PFSK-1 (cell line): ENCODE measurements at regions not wholly inside any gene's neighbourhood (a gene's known extent, or its start where the extent isn't known, plus 50 kb on each side); places are given as distances from the start of the nearest gene placed in this dataset.

Source experiments
- POLR2AphosphoS5 ChIP-seq: IDR thresholded peaks from 2 replicates; pipeline ENCODE4 v1.6.1; 2012; ENCODE audit warnings: low read depth, mild to moderate bottlenecking, control low read depth, low read length, moderate library complexity
- SIN3A ChIP-seq: IDR thresholded peaks from 2 replicates; pipeline ENCODE4 v1.6.1; 2012; ENCODE audit warnings: mild to moderate bottlenecking, low read length, moderate library complexity, borderline replicate concordance; ENCODE audit not compliant: insufficient read depth
- TF ChIP-seq, protein P1 (sequence below), 2 experiments: IDR thresholded peaks; 2 replicates each; pipeline versions ENCODE4 v1.6.1 to v1.8.0; 2011 to 2012; ENCODE audit warnings: low read depth in 2 of 2, low read length in 2 of 2, control low read depth in 1 of 2, inconsistent platforms in 1 of 2, mild to moderate bottlenecking in 1 of 2, moderate library complexity in 1 of 2; ENCODE audit not compliant: insufficient read depth in 1 of 2

DNA sequence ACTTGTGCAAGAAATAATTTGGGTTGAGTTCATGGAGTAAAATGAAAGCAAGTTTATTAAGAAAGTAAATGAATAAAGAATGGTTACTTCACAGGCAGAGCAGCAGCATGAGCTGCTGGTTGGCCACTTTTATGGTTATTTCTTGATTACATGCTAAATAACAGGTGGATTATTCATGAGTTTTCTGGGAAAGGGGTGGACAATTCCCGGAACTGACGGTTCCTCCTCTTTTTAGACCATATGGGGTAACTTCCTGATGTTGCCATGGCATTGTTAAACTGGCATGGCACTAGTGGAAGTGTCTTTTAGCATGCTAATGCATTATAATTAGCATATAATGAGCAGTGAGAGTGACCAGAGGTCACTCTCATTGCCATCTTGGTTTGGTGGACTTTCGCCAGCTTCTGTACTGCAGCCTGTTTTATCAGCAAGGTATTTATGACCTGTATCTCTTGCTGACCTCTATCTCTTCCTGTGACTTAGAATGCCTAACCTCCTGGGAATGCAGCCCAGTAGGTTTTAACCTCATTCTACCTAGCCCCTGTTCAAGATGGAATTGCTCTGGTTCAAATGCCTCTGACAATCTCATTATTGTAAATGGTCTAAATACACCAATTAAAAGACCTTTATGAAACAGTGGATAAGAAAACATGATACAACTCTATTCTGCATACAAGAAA lies 114.1 kb upstream of the FIGN start:
- TF ChIP-seq POLR2AphosphoS5: no peak
- TF ChIP-seq SIN3A: no peak
- TF ChIP-seq, protein P1, sequence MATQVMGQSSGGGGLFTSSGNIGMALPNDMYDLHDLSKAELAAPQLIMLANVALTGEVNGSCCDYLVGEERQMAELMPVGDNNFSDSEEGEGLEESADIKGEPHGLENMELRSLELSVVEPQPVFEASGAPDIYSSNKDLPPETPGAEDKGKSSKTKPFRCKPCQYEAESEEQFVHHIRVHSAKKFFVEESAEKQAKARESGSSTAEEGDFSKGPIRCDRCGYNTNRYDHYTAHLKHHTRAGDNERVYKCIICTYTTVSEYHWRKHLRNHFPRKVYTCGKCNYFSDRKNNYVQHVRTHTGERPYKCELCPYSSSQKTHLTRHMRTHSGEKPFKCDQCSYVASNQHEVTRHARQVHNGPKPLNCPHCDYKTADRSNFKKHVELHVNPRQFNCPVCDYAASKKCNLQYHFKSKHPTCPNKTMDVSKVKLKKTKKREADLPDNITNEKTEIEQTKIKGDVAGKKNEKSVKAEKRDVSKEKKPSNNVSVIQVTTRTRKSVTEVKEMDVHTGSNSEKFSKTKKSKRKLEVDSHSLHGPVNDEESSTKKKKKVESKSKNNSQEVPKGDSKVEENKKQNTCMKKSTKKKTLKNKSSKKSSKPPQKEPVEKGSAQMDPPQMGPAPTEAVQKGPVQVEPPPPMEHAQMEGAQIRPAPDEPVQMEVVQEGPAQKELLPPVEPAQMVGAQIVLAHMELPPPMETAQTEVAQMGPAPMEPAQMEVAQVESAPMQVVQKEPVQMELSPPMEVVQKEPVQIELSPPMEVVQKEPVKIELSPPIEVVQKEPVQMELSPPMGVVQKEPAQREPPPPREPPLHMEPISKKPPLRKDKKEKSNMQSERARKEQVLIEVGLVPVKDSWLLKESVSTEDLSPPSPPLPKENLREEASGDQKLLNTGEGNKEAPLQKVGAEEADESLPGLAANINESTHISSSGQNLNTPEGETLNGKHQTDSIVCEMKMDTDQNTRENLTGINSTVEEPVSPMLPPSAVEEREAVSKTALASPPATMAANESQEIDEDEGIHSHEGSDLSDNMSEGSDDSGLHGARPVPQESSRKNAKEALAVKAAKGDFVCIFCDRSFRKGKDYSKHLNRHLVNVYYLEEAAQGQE (IDR thresholded peaks at IDR 0.05; ENCODE audit: insufficient read depth in 1 of 2, low read depth in 2 of 2, low read length in 2 of 2): no peak
